ENCODE measurements at regions not wholly inside any gene's neighbourhood (a gene's known extent, or its start where the extent isn't known, plus 50 kb on each side); places are given as distances from the start of the nearest gene placed in this dataset.
"Not testable (repeated sequence)": the region's sequence is repeated elsewhere in the genome, so short reads cannot be mapped to it uniquely, and the experiment has no call there.

- DNase-seq (ENCODE audit: low spot score) = no peak
Observed at GRCh38 chr6:43934803-43935602, 165.0 kb downstream of the VEGFA start.

DNA sequence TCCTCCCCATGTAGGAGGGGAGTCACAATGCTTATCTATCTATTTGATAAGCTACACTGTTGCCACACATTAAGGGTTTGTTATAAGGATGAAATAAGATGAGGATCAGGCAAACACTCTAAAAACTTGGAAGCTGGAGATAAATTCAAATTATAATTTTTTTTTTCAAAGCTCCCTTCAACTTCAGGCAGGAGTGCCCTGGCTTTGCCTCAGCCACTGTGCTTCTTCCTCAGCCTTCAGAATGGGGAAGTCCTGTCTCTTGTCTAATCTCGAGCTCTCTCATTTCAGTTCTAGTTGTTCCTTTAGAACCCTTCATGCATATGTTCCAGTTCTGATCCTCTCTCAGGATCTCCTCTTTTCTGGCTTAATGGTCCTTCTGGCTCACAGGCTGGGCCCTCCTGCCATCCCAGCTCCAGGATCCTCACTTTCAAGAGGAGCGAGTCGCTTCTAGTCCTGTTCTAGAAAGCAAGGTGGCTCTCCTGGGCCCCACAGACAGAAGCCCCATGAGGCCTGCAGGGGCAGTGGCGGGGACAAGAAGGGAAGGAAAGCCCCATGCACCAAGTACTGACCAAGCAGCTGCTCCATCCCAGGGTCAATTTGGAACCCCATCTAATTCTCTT, 164.3 kb downstream of the VEGFA start:
- no peak for DNase-seq (ENCODE audit: low spot score)

DNA sequence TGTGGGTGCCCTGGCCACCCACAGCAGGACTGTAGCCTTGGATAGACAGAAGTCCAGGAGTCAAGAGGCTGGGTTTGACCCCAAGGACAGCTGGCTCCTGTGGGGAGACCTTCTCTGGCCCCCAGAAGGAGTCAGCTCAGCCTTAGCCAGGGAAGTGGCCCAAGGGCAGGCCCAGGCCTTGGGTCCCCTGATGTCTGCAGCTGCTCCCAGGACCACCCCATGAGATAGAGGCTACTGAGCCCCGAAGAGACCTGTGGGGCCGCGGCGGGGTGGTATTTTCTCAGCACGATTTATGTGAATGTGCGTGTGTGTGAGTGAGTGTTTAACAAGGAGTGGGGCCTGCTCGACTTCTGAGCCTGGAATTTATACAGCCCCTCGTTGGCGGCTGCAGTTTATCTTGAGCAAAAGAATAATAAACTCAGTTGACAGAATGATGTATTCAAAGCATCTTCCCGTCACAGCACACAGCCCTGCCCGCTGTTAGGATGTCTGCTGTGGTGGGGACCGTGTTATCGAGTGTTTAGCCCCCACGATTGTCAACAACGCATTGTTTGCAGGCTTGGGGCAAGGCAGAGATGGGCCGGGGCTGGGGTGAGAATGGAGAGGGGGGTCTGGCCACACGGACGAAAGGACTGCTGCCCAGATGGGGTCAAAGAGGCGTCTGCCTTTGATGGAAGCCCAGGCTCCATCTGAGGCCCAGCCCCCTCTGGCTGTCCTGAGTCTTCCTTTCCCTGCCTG, 163.3 kb downstream of the VEGFA start:
- no peak for DNase-seq (ENCODE audit: low spot score)

DNA sequence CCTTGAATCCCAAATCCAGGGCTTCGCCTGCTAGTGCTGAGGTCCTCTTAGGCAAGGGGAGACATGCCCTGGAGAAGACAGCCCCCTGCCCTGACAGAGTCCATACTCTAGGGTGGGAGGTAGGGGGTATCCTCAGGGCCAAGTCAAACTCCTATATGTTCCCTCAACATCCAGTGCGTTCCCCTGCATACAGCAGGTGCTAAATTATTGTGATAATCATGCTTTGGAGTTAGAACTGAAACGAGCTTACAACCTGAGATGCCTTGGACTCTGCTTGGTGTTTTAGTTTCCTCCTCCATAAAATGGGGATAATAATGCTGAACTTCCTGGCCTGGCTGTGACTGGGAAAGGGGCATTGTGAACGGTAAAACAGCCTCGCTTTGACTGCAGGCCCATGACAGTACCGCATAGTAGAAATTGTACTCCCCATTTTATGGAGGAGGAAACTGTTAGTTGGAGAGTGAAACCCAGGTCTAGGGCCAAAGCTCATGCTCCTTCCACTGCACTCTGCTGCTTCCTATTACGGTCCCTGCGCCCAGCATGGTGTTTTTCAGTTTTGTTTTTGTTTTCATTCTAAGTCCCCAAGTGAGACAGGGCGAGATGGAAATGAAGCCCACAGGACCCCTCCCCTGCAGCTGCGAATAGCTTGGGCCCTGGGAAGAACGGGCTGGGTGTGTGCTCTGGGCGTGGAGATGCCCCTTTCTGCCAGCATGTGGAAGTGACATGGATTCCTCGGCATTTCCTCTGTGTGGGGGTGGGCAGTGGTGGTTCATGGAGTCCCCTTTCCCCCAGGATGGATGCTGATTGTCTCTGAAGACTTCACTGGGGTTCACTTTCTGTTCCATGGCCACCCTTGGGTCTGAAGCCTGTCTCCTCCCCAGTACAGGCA, 162.5 kb downstream of the VEGFA start:
- no peak for DNase-seq (ENCODE audit: low spot score)

DNA sequence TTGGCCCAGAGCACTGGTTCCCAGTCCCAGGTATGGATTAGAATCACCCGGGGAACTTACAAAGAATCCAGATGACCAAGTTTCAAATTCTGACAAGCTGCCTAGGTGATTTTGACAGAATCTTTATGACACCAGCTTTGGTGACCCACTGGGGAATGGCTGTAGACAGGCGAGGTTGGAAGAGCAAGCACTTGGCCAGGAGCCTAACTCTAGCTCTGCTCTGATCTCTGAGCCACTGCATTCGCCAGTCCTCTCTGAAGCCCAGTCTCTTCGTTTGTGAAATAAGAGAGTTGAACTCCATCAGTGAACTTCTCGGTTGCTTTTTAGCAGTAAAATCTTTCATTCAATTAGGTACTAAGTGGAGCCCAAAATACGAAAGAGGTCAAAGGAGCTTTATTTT, 161.2 kb downstream of the VEGFA start:
- DNase-seq (ENCODE audit: low spot score) = no peak

DNA sequence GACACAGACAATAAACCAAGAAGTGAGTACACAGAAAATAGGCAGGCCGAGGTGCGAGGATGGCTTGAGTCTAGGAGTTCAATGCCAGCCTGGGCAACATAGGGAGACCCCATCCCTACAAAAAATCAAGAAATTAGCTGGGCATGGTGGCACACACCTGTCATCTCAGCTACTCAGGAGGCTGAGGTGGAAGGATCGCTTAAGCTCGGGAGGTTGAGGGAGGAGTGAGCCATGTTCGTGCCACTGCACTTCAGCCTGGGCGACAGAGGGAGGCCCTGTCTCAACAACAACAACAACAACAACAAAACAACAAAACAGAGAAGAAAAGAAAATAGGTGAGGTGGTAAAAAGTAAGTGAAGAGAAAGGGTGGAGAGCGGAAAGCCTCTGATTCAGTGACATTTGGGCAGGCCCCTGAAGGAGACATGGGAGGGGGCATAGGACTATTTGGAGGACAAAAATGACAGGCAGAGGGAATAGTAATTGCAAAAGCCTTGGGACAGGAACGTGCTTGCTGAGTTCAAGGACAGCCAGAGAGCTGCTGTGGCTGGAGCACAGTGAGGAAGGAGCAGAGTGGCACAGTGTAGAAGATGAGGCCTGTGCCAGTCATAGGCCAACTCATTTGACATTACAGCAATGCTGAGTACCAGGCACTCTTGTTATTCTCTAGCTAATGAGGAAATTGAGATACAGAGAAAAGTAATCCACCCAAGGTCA, 160.6 kb downstream of the VEGFA start:
- no peak for DNase-seq (ENCODE audit: low spot score)

DNA sequence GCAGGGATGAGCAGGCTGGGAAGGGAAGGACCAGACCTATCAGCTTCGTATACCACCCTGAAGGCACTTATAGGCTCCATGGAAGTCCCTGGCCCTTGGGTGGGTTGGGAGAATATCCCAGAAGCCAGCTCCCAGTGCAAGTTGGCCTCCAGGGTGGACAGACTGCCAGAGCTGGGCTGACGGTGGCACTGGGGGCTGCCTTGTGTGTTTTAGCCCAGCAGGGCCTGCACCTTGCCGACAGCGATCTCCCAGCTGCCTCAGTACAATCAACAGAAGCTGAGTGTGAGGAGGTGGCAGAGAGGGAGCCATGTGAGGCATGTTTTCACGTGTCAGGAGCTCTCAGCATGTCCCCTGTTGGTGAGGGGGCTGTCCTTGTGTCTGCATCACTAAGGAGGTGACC, 159.5 kb downstream of the VEGFA start:
- no peak for DNase-seq (ENCODE audit: low spot score)

- peak; percentile 20 for DNase-seq (ENCODE audit: low spot score)
Observed at GRCh38 chr6:43927532-43928210, 157.7 kb downstream of the VEGFA start.

DNA sequence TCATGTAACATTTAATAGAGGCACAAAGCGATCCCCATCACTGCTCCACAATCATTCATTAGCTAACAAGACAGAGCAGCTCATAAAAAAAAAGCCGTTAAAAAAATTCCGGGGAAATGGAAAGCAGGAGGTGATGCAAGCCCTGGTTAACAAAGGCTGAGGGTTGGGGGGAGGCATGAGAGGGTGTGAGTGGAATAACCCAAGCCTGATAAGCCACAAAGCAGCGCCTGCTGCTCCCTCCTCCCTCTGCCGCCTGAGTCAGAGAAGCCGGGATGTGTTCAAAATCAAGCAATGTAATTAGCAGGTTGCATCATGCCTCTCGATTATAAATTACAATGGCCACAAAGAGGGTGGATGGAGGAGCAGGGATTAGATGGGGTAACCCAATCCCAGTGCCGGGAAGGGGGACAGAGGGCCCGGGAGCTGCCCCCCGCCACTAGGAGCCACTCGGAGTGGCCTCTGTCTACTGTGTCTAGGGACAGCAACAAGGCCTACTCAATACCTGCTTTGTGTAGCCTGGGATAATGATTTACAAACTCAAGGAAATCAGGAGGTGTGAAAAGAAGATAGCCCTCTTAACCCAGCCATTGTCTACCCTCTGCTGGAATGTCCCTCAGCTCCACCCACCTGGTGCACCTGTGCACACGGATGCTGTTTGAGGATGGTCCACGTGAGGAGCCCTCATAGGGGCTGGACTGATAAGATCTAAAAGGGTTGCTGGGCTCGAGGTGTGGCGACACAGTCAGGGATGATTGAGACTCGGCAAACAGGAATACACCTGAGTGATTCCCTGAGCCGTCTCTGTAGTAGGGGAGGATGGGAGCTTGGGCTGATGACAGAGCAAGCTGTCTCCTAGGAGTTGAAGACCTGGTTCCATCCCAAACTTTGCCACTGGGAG, 156.9 kb downstream of the VEGFA start:
- peak; percentile 72 for DNase-seq (ENCODE audit: low spot score)

DNA sequence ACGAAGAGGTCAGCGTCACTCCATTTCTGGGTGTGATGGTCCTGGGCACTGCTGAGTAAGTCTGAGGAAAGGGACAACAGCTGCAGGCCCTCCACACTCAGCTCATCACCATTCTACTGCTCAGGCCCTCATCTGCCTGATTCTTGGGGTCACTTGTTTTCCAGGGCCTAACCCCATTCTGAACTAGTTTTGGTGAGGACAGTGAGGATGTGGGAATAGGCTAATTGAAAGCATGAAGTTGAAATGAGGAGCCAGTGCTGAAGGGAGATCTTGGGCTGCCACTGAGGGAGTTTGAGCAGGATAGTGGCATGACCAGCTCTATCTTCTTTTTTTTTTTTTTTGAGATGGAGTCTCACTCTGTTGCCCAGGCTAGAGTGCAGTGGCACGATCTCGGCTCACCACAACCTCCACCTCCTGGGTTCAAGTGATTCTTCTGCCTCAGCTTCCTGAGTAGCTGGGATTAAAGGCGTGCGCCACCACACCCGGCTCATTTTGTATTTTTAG, 155.7 kb downstream of the VEGFA start:
- not testable (repeated sequence) for DNase-seq (ENCODE audit: low spot score)

- DNase-seq (ENCODE audit: low spot score) = no peak
Observed at GRCh38 chr6:43924222-43924702, 154.3 kb downstream of the VEGFA start.

DNA sequence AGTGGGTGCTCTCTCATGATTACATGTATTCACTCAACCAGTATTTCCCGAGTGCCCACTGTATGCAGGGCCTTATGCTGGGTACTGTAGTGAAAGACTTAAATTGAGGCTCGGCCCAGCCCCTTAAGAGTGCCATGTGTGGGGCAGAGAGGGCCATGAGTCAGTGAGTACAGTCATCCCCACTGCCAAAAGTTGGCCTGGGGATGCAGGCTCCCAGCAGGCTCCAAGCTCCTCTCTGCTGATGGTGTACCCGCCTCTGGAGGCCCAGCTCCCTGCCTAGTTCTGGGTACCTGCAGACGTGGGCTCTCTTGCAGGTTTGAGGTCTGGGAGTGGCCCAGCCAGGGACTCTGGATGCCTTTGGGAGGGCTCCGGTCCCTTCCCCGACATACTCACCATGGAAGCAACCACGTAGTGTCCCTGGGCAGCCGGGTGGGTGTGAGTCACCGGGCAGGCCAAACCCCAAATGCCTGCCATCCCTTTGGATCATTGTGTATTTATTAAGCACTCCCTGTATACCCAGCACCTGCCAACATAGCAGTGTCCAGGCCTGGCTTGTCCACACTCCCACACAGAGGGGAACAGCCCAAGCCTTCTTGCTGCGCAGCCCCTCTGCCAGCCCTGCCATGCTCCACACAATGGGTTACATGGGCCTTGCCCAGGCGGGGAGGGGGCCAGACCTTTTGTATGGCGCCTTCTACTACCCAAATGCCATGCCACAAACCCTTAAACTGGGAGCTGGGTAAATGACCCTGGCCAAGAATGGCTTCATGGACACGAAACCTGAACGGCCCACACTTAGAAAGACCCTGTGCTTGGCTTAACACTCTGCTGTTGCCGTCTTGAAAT, 153.6 kb downstream of the VEGFA start:
- no peak for DNase-seq (ENCODE audit: low spot score)

- DNase-seq (ENCODE audit: low spot score) = no peak
Observed at GRCh38 chr6:43922426-43923375, 152.7 kb downstream of the VEGFA start.

DNA sequence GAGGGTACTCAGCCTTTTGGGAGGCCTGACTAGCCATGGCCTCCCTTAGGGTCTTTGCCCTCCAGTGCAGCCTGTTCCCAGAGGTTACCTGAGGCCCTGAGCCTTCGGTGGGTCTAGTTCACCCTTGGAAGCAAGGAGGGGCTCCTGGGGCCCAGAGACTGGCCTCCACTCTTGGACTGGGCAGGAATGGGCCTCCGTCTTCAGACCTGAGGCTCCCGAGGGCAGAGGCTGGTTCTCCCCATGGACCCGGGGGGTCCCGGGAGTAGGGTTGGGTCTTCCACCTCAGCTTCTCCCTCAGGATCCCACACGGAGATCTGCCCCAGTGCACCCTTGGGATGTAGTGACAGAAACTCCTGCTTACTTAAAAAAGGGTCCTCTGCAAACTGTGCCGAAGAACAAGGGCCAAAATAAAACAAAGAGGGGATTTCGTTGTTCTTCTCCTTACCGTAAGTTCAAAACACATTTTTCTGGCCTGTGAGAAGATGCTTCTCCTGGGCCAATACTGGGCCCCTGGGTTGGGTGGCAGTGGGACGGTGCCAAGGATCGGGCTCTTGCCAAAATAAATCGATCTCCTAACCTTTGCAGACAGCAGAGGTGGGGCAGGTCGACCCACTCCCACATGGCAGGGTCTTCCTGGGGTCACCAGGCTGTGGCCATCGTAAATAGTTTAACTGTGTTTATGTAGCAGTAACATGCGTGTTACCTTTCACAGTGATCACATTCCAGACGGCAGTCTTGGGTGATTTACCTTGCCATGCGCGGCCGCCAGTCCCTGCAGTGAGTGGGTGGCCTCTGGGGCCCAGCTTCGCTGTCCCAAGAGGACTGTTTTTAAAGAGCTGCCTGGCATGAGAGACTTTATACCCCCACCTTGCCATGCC, 151.8 kb downstream of the VEGFA start:
- DNase-seq (ENCODE audit: low spot score) = no peak

DNA sequence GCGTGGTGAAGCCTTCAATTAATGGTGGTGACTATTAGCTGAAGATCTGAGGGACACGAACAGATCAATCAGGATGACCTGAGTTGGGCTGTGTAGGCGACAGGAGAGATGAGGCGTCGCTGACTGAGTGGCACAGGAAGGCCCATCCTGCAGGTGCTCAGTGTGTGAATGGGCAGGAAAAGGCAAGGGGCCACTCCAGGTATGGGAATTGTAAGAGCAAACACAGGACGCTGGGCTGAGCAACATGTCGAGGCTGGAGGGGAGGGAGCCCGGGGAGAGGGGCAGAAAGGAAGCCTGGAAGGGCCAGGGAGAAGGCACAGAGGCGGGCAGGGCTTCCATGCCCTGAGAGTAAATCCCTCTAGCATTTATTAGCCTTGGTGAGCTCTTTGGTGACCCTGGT, 151.0 kb downstream of the VEGFA start:
- DNase-seq (ENCODE audit: low spot score) = no peak

GRCh38 chr6:43919774-43920173, 149.8 kb downstream of the VEGFA start:
- DNase-seq (ENCODE audit: low spot score) = no peak
